RKO (cell line): ENCODE measurements at regions not wholly inside any gene's neighbourhood (a gene's known extent, or its start where the extent isn't known, plus 50 kb on each side); places are given as distances from the start of the nearest gene placed in this dataset.

ENCODE experiments used
- DNase-seq: peaks from one replicate; pipeline ENCODE4 v3.0.0-alpha.2; 2016; ENCODE audit warnings: low spot score

GRCh38 chr16:86320237-86320595, 190.1 kb upstream of the FOXF1 start:
- DNase-seq, result no peak

- DNase-seq, result no peak
Observed at GRCh38 chr16:86321491-86321890, 188.8 kb upstream of the FOXF1 start.

DNA sequence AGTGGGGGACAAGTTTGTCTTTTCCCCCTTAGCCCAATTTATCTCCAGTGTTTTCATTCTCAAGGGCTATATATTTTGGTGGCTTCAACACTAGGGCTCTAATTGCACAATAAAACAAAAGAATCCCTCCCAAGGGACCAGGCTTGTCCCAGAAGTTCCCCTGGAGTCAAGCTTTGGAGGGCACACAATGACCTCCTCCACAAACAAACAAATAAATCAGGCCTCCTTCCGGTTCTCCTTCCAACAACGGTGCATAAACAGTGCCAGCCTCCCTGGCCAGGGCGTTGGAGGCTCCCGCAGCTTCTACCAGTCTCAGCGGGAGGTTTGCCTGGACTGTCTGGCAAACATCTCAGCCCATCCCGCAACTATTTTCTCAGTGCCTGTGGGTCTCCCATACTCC, 188.0 kb upstream of the FOXF1 start:
- DNase-seq, result no peak

DNA sequence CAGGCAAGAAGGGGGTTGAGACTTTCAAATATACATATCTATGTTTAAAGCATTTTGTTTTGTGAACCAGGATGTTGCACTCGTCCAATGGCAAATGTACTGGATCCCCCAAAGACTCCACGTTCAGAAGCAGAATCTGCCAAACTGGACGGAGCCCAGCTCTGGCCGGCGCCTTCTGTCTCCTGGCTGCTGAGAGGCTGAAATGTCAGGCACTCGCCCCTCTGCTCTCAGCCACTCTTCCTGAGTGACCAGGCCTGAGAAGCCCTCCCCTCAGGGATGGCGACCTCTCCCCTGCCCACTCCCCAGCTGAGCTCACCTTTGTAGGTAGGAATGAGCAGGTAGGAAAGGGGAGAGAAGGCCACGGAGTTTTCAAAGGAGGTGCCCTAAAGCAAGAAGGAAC, 187.5 kb upstream of the FOXF1 start:
- no peak for DNase-seq

DNA sequence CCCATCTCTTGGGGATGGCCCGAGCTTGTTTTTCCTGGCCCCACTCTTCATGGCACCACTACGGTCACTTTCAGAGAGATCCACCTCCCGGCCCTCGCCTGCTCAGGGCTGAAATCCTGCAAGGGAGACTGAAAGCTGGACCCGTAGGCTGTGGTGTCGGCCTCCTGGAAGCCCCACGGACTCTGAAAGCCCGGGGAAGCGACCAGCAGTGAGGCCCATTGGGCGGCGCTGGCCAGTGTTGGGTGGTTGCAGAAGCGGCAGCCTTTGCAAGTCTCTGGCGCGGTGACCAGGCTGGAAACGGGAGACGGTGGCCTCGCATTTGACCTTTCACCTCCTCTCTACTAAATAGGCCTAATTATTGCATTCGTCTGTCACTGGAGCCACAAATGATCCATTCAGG, 186.0 kb upstream of the FOXF1 start:
- no peak for DNase-seq

DNA sequence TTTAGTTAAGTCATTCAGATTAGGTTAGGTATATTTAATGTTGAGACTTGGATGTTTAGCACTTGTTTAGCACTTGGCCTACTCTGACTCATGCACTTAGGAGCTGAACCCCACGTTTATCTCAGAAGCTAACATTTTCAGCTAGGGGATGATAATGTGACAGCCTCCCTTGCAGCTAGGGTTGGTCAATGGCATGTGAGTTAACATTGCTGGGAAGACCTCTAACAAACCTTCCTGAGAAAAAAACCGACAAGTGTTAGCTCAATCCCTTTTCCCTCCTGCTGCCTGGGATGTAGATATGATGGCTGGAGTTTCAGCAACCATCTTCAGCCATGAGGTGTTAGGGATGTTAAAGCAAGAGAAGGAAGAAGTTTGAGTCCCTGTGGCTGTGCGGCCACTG, 185.0 kb upstream of the FOXF1 start:
- no peak for DNase-seq

DNA sequence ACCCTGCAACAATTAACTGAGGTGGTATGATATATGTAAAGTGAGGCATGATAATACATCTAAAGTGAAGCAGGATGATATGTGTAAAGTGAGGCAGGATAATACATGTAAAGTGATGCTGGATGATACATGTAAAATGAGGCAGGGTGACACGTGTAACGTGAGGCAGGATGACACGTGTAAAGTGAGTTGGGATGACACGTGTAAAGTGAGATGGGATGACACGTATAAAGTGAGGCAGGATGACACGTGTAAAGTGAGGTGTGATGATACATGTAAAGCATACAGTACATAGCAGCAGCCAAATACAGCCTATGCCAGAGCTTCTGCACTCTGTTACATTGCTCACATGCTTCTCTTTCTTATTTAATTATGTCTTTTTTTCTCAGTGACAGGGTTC, 184.4 kb upstream of the FOXF1 start:
- no peak for DNase-seq

- no peak for DNase-seq
Observed at GRCh38 chr16:86327321-86327720, 183.0 kb upstream of the FOXF1 start.

DNA sequence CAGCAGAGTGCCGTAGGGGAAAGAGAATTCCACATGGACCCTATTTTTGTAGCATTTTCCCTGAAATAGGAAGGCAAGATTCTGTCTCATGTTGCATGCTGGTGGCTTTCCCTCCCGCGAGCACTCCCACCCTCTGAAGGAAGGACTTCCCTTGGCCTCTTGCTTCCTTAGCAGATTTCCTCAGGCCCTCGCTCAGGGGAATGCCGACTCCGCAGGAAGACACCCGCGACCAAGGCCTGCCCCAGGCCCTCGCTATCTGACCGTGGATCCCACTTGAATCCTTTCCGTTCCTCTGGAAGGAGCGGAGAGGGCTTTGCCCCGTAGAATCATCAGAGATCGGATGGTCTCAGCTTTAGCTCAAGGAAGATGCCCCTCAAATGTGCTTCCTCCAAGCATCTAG, 179.4 kb upstream of the FOXF1 start:
- DNase-seq, result no peak

DNA sequence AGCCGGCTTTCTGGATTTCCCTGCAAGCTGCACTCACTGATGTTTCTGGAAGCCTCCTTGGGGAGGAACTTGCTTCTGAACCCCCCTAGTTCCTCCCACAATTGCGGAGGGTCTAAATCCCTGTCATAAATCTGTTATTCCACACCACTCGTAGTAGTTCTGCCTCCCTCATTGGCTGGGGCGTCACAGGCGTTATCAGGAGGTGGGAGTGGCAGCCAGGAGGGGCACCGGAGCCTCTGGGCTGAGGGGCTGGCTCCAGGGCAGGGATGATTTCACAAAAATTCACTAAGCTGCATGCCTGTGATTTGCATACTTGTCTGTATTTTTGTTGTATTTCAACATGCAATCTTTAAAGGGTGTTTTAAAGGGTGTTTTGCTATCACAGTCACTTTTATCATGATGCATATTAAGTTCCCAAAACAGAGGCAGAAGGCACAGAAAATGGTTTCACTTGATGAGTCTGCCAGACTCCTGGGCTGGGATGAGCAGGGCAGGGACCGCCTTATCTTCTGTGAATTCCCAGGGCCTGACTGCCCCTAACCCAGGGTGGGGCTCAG, 176.2 kb upstream of the FOXF1 start:
- no peak for DNase-seq

DNA sequence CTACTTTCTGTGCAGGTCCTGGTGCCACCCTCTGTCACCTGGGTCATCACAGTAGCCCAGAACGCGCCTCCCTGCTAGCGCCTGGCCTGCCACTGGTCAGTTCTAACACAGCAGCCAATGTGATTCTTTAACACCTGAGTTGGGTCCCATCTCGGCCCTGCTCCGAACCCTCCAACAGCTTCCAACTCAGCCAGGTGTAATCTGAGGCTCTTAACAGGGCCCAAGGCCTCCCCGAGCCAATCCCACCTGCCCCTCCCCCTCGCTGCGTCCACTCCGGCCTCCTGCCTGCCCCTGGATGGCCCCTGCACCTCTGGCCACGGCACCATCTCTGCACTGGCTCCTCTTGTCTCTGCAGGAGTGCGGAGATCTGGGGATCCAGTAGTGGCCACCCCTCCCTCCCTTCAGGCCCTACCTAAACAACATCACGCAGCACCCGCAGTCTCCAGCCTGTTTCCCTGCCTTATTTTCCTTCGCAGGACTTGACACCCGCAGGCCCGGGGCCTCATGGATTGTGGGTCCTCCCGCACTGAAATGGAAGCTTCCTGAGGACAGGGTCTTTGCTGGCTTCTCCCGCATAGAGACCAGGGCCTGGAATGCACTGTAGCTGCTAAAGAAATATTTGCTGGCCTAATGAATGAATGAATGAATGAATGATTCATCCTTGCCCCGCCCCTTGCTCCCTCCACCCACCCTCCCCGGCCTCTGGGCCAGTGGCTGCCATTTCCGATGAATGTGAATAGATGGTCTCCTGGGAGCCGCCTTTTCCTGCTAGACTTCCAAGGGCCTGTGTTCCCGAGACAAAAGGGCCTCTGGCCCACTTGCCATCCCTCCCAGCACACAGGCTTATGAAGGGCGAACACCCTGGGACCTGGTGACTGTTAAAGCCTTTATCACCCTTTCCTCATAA, 174.8 kb upstream of the FOXF1 start:
- no peak for DNase-seq

DNA sequence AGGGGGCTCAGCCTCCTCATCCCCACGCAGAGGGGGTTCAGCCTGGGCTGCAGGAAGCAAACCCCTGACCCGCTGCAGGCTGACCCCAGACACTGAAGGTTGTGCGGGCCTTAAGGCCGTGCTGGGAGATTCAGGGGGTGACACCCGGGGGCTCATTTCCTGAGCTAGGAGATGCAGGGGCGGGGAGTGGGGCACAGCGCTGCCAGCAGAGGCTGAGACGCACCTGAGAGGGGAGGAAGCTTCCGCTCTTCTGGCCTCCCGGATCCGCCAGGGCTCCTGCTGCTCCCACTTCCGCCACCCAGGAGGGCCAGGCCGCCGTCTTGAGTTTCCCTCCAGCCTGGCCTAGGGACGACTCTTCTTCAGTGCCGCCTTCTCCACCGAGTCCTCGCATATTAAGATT, 173.2 kb upstream of the FOXF1 start:
- DNase-seq, result no peak

- DNase-seq, result no peak
Observed at GRCh38 chr16:86337581-86338402, 172.5 kb upstream of the FOXF1 start.

DNA sequence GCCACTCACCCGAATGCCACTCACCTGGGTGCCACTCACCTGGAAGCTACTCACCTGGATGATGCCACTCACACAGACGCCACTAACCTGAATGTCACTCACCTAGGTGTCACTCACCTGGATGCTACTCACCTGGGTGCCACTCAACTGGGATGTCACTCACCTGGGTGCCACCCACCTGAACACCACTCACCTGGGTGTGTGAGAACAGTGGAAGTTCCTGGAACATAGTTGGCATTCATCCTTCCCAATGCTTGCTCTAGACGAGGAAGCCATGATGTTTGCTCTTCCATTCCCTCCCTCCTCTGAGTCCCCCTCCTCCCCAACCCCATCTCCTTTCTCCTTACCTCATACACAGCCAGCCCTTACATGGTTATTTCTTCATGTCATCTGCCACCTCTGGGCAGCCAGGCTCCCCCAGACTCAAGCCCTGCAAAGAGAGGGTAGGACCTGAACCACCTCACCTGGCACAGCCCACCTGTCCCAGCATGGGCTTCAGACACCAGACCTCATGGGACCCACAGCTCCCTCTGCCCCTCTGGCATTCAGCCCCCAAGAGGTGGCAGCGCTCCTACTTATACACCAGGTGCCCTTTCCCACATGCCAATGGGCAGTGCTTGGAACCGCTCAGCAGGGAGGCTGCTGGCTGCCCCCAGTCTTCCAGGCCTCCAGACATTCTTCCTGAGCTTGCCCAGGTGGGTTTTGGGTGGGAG, 171.8 kb upstream of the FOXF1 start:
- no peak for DNase-seq

GRCh38 chr16:86342161-86342834, 168.0 kb upstream of the FOXF1 start:
- no peak for DNase-seq

DNA sequence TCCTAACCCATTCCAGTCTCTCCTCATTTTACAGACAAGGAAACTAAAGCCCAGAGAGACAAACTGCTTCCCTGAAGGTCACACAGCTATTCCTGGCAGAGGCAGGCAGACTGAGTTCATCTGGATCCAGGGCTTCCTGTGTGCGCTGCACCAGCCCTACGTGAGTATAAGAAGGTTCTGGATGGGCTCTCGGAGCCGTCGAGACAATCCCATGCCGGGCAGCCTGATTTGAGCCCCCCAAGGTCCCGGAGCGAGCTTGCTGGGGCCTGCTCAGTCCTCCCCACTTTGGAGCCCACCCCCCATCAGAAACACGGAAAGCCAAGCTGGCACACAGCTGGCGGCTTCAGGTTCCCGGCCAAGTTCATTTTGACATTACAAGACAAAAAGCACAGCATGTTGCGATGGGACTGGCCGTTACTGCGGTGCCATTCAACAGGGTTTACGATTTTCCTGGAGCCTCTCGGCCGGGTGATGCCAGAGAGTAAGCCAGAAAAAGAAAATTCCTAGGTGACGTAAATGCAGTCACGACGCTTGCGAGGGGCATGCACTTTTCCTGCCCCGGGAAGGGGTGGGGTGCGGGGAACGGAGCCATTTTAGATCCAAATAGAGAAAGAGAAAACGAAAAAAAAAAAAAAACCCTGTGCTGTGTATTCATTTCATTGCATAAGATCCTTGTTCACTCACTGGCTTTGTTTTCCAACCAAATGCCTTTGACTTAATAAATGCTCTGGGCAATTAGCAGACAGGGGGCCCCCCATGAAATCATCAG, 167.1 kb upstream of the FOXF1 start:
- DNase-seq, result no peak

- no peak for DNase-seq
Observed at GRCh38 chr16:86343796-86344585, 166.3 kb upstream of the FOXF1 start.

GRCh38 chr16:86344586-86344871, 165.8 kb upstream of the FOXF1 start:
- DNase-seq, result no peak

DNA sequence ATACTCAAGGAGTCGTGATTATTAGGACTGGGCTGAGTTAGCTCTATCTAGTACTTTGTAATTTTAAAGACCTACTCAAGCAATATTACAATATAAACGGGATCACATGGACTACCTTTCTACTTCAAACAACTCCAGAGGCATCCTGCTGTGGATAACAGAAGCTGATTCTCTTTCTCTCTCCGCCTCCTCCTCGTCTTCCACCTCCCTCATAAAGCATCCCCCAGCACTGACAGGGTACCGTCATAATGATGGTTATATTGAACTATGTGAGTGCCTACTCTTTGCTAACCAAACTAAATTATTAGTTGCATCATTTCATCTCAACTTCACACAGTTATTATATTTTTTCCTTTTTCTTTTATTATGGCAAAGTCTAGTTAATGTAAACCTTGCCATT, 165.4 kb upstream of the FOXF1 start:
- no peak for DNase-seq

DNA sequence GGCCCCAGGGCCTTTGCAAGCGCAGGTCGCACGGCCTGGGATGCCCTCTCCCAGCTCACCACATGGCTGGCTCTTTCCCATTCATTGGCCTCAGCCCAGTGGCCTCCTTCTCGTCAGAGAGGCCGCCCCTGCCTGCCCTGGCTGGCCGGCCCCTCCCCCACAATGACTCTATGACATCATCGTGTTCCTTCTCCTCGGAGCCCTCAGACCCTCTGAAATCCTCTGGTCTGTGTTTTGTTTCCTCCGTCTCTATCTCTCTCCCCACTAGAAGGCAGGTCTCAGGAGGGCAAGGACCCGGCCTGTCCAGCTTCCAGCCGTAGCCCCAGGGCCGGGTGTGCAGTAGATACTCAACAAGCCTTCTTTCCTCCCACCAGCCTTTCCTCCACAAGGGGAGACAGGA, 164.8 kb upstream of the FOXF1 start:
- no peak for DNase-seq

GRCh38 chr16:86346034-86346433, 164.3 kb upstream of the FOXF1 start:
- no peak for DNase-seq
